Ascending aorta (tissue), 2 donors: ENCODE measurements at regions not wholly inside any gene's neighbourhood (a gene's known extent, or its start where the extent isn't known, plus 50 kb on each side); places are given as distances from the start of the nearest gene placed in this dataset.
"Not testable (repeated sequence)": the region's sequence is repeated elsewhere in the genome, so short reads cannot be mapped to it uniquely, and the experiment has no call there.

ENCODE experiments used
- DNase-seq, 2 donors: peaks; one replicate each; pipeline ENCODE4 v3.0.0-alpha.2; 2019; ENCODE audit warnings: low spot score in 2 of 2
- H3K27ac ChIP-seq, 2 donors: fragments of 200-600 bp; sonication (generic); one replicate each; pipeline ENCODE4 v1.5.1; 2016 to 2017; ENCODE audit warnings: mild to moderate bottlenecking in 1 of 2
- H3K27me3 ChIP-seq: fragments of 200-600 bp; sonication (generic); one replicate; pipeline ENCODE4 v1.5.1; 2017
- H3K36me3 ChIP-seq, 2 donors: fragments of 200-600 bp; sonication (generic); one replicate each; pipeline ENCODE4 v1.5.1; 2016
- H3K4me1 ChIP-seq, 2 donors: fragments of 200-600 bp; sonication (generic); one replicate each; pipeline ENCODE4 v1.5.1; 2016 to 2017; ENCODE audit warnings: mild to moderate bottlenecking in 1 of 2
- H3K4me3 ChIP-seq, 2 donors: fragments of 200-600 bp; sonication (generic); one replicate each; pipeline ENCODE4 v1.5.1; 2016 to 2017; ENCODE audit warnings: mild to moderate bottlenecking in 1 of 2
- H3K9me3 ChIP-seq, 2 donors: fragments of 200-600 bp; sonication (generic); one replicate each; pipeline ENCODE4 v1.5.1; 2016
- CTCF ChIP-seq, 3 experiments: fragments of 200-600 bp in 2 of 3; fragments of 450-650 bp in 1 of 3; sonication (generic) in 2 of 3; IDR thresholded peaks; one replicate each; pipeline ENCODE4 v1.5.1; 2016 to 2019; ENCODE audit warnings: antibody characterized with exemption in 3 of 3, mild to moderate bottlenecking in 1 of 3, moderate library complexity in 1 of 3
- intact Hi-C: fragments of 100-400 bp; cut with DNase I; formaldehyde crosslinking; loops from one replicate; pipeline ENCODE4 v1.15.1; 2023

- Histone ChIP-seq H3K36me3 (no peaks in the 10 kb centered on the region), H3K9me3 (no peaks in the 10 kb centered on the region), H3K4me1 (no peaks in the 10 kb centered on the region), H3K27me3 (no peaks in the 10 kb centered on the region), H3K27ac (no peak overlapping the region), H3K4me3 (no peak overlapping the region)
- TF ChIP-seq CTCF (IDR thresholded peaks at IDR 0.05), result no peak
- intact Hi-C loops, result no loop called here
- no peak for DNase-seq
Measured at GRCh38 chr7:114799628-114800028, 122.3 kb upstream of the MDFIC start.

GRCh38 chr7:114802632-114803031 is 119.3 kb upstream of the MDFIC start:
- H3K4me3 ChIP-seq, result no peak overlapping the region
- no peak for TF ChIP-seq CTCF (IDR thresholded peaks at IDR 0.05)
- H3K9me3 ChIP-seq, result no peaks in the 10 kb centered on the region
- intact Hi-C loops, result no loop called here
- no peaks in the 10 kb centered on the region for H3K36me3 ChIP-seq
- no peak for DNase-seq
- H3K27ac ChIP-seq, result no peak overlapping the region
- no peaks in the 10 kb centered on the region for H3K4me1 ChIP-seq
- no peaks in the 10 kb centered on the region for H3K27me3 ChIP-seq

GRCh38 chr7:114806590-114807162 is 115.2 kb upstream of the MDFIC start:
- TF ChIP-seq CTCF (IDR thresholded peaks at IDR 0.05), result no peak
- intact Hi-C loops, result no loop called here

GRCh38 chr7:114812570-114812969 is 109.3 kb upstream of the MDFIC start:
- H3K27me3 ChIP-seq, result no peaks in the 10 kb centered on the region
- intact Hi-C loops, result no loop called here
- DNase-seq, result no peak
- H3K36me3 ChIP-seq, result no peaks in the 10 kb centered on the region
- no peak for TF ChIP-seq CTCF (IDR thresholded peaks at IDR 0.05)
- no peak overlapping the region for H3K4me3 ChIP-seq
- no peaks in the 10 kb centered on the region for H3K4me1 ChIP-seq
- H3K9me3 ChIP-seq, result no peaks in the 10 kb centered on the region
- H3K27ac ChIP-seq, result no peak overlapping the region

More at GRCh38 chr7:114806590-114807162, 115.2 kb upstream of the MDFIC start:
- H3K27me3 ChIP-seq, result no peaks in the 10 kb centered on the region
- H3K4me1 ChIP-seq, result no peaks in the 10 kb centered on the region
- H3K9me3 ChIP-seq, result no peaks in the 10 kb centered on the region
- H3K36me3 ChIP-seq, result no peaks in the 10 kb centered on the region
- no peak for DNase-seq
- no peak overlapping the region for H3K27ac ChIP-seq
- H3K4me3 ChIP-seq, result no peak overlapping the region

- H3K4me1 ChIP-seq, result no peaks in the 10 kb centered on the region
- H3K4me3 ChIP-seq, result no peak overlapping the region
- intact Hi-C loops, result no loop called here
Measured at GRCh38 chr7:114813624-114814023, 108.3 kb upstream of the MDFIC start.

GRCh38 chr7:114817036-114817435 is 104.9 kb upstream of the MDFIC start:
- DNase-seq, H3K36me3 ChIP-seq, H3K4me3 ChIP-seq, H3K9me3 ChIP-seq, H3K27me3 ChIP-seq, intact Hi-C loops, H3K27ac ChIP-seq: not testable (repeated sequence)
- H3K4me1 ChIP-seq, result peaks cover 0 to 14% of the 10 kb centered on the region in 2 donors

More at GRCh38 chr7:114813624-114814023, 108.3 kb upstream of the MDFIC start:
- Histone ChIP-seq H3K27me3 (no peaks in the 10 kb centered on the region), H3K9me3 (no peaks in the 10 kb centered on the region), H3K36me3 (no peaks in the 10 kb centered on the region), H3K27ac (no peak overlapping the region)
- no peak for TF ChIP-seq CTCF (IDR thresholded peaks at IDR 0.05)
- no peak for DNase-seq
